Lower leg skin (tissue), 4 donors: ENCODE measurements at regions not wholly inside any gene's neighbourhood (a gene's known extent, or its start where the extent isn't known, plus 50 kb on each side); places are given as distances from the start of the nearest gene placed in this dataset.

ENCODE experiments used
- DNase-seq, 2 donors: peaks; one replicate each; pipeline ENCODE4 v3.0.0-alpha.2; 2019; ENCODE audit warnings: low spot score in 2 of 2
- H3K4me3 ChIP-seq: fragments of 200-600 bp; sonication (generic); 2 replicates; pipeline ENCODE4 v1.5.1; 2017; ENCODE audit warnings: mild to moderate bottlenecking, low read depth; ENCODE audit not compliant: poor library complexity, severe bottlenecking
- POLR2A ChIP-seq, 2 donors: fragments of 450-650 bp; IDR thresholded peaks; one replicate each; pipeline ENCODE4 v1.6.1; 2016 to 2017; ENCODE audit warnings: antibody characterized with exemption in 2 of 2, mild to moderate bottlenecking in 1 of 2, moderate library complexity in 1 of 2
- WGBS, 2 donors: methylation state at CpG; one replicate each; pipeline ENCODE4 v1.1.5; 2018; 5-methylcytosine and 5-hydroxymethylcytosine counted together
- intact Hi-C: fragments of 100-400 bp; cut with DNase I; formaldehyde crosslinking; loops from one replicate; pipeline ENCODE4 v1.15.0; 2023; ENCODE audit warnings: low total_unique reads
- TF ChIP-seq, protein P1 (sequence below), 3 donors: fragments of 450-650 bp; IDR thresholded peaks; one replicate each; pipeline ENCODE4 v1.5.1; 2016; ENCODE audit warnings: antibody characterized with exemption in 3 of 3, mild to moderate bottlenecking in 3 of 3, moderate library complexity in 2 of 3

DNA sequence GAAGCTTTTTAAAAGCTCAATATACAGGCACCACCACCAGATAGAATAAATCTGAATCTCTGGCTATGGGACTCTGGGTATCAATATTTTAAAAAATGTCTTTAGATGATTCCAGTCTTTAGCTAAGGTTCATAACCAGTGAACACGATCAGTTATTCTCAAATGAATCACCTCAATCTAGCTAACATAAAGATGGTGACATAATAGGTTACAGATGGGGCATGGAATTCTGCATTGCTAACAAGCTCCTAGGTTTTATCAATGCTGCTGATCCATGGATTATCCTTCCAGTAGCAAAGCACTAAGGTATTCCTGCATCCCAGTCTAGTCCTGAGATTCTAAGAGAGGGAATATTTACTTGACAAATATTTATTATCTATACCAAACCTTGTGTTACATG is 415.5 kb upstream of the CDH11 start:
- 68 to 69% methylated on average over 1 of the region's 1 CpG for WGBS, 2 donors
- TF ChIP-seq, protein P1, sequence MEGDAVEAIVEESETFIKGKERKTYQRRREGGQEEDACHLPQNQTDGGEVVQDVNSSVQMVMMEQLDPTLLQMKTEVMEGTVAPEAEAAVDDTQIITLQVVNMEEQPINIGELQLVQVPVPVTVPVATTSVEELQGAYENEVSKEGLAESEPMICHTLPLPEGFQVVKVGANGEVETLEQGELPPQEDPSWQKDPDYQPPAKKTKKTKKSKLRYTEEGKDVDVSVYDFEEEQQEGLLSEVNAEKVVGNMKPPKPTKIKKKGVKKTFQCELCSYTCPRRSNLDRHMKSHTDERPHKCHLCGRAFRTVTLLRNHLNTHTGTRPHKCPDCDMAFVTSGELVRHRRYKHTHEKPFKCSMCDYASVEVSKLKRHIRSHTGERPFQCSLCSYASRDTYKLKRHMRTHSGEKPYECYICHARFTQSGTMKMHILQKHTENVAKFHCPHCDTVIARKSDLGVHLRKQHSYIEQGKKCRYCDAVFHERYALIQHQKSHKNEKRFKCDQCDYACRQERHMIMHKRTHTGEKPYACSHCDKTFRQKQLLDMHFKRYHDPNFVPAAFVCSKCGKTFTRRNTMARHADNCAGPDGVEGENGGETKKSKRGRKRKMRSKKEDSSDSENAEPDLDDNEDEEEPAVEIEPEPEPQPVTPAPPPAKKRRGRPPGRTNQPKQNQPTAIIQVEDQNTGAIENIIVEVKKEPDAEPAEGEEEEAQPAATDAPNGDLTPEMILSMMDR (IDR thresholded peaks at IDR 0.05) = no peak
- no peak for TF ChIP-seq POLR2A (IDR thresholded peaks at IDR 0.05)
- no peak for DNase-seq
- H3K4me3 ChIP-seq = no peak overlapping the region
- intact Hi-C loops = no loop called here

DNA sequence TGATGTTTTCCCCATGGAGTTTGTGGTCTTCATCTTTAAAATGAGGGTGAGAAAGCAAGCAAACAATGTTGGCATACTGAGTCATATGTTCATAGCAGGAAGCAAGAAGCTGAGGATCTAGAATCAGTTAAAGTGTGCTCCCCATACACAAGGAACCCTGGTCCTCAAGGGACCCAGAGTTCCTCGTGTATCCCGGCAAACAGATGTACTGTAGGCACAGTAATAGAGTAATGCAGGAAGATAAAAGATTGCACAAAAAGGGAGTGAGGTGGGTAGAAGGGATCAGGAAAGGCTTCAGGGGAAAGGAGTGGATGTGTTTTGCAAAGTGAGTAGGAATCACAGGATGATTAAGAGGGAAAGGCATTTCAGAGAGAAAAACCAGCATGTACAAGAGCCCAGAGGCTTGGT is 412.3 kb upstream of the CDH11 start:
- no peak for DNase-seq
- no peak for TF ChIP-seq POLR2A (IDR thresholded peaks at IDR 0.05)
- TF ChIP-seq, protein P1 (IDR thresholded peaks at IDR 0.05) = no peak
- H3K4me3 ChIP-seq = no peak overlapping the region
- 70 to 74% methylated on average over 2 of the region's 2 CpGs for WGBS, 2 donors
- intact Hi-C loops = no loop called here

DNA sequence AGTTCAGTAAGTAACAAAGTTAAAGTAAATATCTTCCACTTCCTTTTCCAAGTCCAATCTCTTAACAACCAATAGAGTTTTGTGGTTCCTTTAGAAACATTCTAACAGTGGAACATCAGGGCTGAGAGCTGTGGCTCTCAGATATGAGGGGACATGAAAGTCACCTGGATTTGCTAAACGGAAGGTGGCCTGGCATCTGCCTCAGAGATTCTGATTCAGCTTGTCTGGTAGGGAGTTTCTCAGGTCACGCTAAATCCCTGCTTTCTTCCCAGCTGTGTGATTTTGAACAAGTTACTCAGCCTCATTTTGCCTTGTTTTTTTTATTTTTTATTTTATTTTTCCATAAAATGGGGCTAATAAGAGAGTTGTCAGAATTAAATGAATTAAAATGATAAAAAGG is 411.0 kb upstream of the CDH11 start:
- intact Hi-C loops = no loop called here
- DNase-seq = no peak
- no peak overlapping the region for H3K4me3 ChIP-seq
- TF ChIP-seq, protein P1 (IDR thresholded peaks at IDR 0.05) = no peak
- no peak for TF ChIP-seq POLR2A (IDR thresholded peaks at IDR 0.05)
- WGBS, 2 donors = 81 to 89% methylated on average over 2 of the region's 2 CpGs

DNA sequence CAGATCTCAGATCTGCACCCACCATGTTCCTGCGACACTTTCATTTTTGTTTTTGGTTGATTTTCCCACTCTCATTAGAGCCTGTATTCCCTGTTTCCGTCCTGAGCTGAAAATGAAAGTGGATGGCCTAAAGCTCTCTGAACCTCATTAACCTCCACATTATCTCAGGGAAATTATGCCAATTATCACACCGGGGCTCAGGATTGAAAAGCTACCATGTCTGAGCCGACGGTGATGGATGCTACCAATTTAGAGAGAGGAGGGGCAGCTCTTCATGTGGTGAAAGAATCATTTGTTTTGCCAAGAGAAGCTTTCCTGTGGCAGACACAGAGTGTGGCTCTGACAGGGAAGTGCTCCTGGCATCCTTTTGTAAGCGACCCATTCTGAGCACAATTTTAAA is 410.4 kb upstream of the CDH11 start:
- intact Hi-C loops = no loop called here
- H3K4me3 ChIP-seq = no peak overlapping the region
- no peak for TF ChIP-seq POLR2A (IDR thresholded peaks at IDR 0.05)
- TF ChIP-seq, protein P1 (IDR thresholded peaks at IDR 0.05) = no peak
- 36 to 38% methylated on average over 6 of the region's 6 CpGs for WGBS, 2 donors
- no peak for DNase-seq

DNA sequence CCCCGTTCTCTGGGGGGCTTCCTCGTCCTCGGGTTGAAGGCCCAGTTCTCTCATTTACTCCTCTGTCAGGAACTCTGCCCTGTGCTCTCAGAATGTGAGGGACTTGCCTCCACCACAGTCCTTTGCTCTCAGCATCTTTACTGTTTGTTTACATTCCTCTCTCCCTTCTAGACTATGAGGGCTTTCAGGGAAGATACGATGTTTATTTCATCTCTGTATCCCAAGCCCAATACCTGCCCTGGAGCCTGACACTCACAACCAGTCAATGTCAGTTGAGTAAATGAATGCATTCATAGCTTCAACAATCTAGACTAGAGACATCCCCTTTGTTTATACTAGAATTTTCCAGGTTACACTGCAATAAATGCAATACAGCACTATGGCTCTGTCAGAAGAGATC is 409.6 kb upstream of the CDH11 start:
- TF ChIP-seq, protein P1 (IDR thresholded peaks at IDR 0.05) = no peak
- TF ChIP-seq POLR2A (IDR thresholded peaks at IDR 0.05) = no peak
- WGBS, 2 donors = 70 to 74% methylated on average over 4 of the region's 4 CpGs
- H3K4me3 ChIP-seq = no peak overlapping the region
- intact Hi-C loops = no loop called here
- no peak for DNase-seq

DNA sequence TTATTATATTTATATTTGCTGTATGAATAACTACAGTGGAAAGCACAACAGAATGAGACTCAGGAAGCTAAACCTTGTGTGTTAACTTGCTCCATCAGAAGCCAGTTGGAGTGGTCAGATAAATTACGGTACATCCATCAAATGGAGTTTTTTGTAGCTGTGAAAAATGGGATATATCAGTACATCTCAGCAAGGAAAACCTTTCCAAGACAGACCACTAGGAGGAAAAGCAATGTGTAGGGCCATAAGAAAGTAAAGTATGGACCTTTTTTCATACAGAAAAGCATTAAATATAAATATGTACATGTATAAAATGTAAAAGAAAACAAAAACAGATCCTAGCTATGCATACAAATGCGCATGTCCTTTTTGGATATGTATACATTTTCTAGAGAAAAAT is 403.8 kb upstream of the CDH11 start:
- no peak for TF ChIP-seq POLR2A (IDR thresholded peaks at IDR 0.05)
- TF ChIP-seq, protein P1 (IDR thresholded peaks at IDR 0.05) = no peak
- WGBS, 2 donors = 93 to 95% methylated on average over 2 of the region's 2 CpGs
- no peak for DNase-seq
- intact Hi-C loops = no loop called here
- no peak overlapping the region for H3K4me3 ChIP-seq
